LNCaP clone FGC (cell line): ENCODE measurements at regions not wholly inside any gene's neighbourhood (a gene's known extent, or its start where the extent isn't known, plus 50 kb on each side); places are given as distances from the start of the nearest gene placed in this dataset.

ENCODE experiments used
- DNase-seq: peaks from one replicate; pipeline ENCODE4 v3.0.0-alpha.2; 2011; ENCODE audit warnings: low read depth
- H3K4me3 ChIP-seq: 2 replicates; pipeline ENCODE4 v1.5.1; 2011; ENCODE audit warnings: mild to moderate bottlenecking, low read depth, low read length, control low read depth
- TF ChIP-seq, protein P1 (sequence below): IDR thresholded peaks from 2 replicates; pipeline ENCODE4 v1.5.1; 2012; ENCODE audit warnings: mild to moderate bottlenecking; ENCODE audit not compliant: control insufficient read depth, insufficient read depth; ENCODE audit errors: extremely low read depth

DNA sequence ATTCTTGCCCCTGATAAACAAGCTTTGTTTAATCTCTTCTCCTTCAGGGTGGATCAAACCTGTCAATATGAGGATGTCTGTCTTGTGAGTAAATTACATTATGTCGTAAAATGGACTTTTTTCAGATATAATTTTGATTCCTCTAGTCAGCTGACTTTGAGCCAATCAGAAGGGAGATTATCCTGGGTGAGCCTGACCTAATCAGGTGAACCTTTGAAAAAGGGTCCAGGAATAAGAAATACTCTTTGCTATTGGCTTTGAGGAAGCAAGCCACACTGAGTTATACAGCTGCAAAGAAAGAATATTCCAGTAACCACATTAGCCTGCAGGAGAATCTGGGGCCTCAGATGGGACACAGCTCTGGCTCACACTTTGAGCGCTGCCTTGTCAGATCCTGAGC lies 304.3 kb upstream of the ARRDC3 start:
- no peak overlapping the region for H3K4me3 ChIP-seq
- no peak for DNase-seq
- TF ChIP-seq, protein P1, sequence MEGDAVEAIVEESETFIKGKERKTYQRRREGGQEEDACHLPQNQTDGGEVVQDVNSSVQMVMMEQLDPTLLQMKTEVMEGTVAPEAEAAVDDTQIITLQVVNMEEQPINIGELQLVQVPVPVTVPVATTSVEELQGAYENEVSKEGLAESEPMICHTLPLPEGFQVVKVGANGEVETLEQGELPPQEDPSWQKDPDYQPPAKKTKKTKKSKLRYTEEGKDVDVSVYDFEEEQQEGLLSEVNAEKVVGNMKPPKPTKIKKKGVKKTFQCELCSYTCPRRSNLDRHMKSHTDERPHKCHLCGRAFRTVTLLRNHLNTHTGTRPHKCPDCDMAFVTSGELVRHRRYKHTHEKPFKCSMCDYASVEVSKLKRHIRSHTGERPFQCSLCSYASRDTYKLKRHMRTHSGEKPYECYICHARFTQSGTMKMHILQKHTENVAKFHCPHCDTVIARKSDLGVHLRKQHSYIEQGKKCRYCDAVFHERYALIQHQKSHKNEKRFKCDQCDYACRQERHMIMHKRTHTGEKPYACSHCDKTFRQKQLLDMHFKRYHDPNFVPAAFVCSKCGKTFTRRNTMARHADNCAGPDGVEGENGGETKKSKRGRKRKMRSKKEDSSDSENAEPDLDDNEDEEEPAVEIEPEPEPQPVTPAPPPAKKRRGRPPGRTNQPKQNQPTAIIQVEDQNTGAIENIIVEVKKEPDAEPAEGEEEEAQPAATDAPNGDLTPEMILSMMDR, result no peak

DNA sequence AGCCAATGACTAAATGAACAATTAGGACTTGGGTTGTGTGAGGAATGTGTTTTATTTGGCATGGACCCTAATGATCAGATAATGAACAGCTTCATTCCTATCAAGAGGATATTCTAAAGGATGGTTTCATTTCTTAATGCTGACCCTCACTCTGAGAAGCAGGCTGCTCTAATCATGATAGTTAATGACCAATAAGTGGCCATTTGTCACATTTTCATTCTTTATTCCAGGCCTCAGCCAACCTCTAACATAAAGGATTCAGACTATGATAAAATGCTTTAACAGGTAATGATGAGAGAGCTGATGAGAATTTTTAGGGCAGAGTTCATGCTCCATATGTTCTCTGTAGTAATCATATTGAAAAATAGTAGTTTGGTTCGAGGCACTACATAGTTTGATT lies 301.5 kb upstream of the ARRDC3 start:
- TF ChIP-seq, protein P1, result no peak
- DNase-seq, result no peak
- H3K4me3 ChIP-seq, result no peak overlapping the region

- TF ChIP-seq, protein P1, result no peak
- H3K4me3 ChIP-seq, result no peak overlapping the region
- no peak for DNase-seq
Observed at GRCh38 chr5:91670563-91670962, 287.4 kb upstream of the ARRDC3 start.

GRCh38 chr5:91670122-91670521 lies 287.0 kb upstream of the ARRDC3 start:
- DNase-seq, result no peak
- no peak overlapping the region for H3K4me3 ChIP-seq

DNA sequence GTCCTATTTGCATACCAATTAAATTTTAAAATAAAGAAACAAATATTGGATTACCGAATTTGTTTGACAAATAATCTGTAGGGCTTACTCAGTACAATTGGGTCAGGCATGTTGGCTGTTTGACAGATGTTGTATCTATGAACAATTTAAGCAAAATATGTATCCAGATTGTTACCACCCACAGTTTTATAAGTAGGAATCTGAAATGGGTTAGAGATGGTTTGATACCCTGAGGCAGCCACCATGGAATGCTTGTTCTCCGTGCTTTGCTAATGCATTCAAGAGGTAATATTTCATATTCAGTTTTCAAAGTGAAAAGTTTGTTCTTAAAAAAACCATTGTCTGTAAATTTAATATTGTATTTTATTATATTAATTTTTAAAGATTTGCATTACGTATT lies 285.1 kb upstream of the ARRDC3 start:
- no peak for DNase-seq
- no peak overlapping the region for H3K4me3 ChIP-seq
- TF ChIP-seq, protein P1, result no peak

More at GRCh38 chr5:91670122-91670521, 287.0 kb upstream of the ARRDC3 start:
- TF ChIP-seq, protein P1, result no peak

GRCh38 chr5:91652678-91653077 lies 269.6 kb upstream of the ARRDC3 start:
- no peak for DNase-seq
- TF ChIP-seq, protein P1, result no peak
- no peak overlapping the region for H3K4me3 ChIP-seq

DNA sequence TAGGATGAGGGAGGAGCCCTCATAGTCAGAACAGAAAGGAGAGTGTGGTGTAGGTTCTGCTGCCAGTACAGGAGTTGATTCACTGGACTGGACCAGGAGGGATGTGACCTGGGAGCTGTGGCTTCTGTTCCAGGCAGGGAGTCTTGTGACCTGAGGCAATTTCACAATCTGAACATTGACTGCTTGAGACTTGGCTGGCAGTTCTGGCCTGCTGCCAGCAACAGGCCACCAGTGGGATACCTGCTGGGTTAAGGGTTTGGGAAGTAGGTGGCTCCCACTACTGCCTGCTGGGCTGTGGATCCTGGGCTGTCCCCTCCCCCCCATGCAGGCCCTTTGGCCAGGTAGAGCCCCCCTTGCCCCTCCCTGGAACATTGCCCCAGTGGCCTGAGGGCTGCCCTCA lies 268.6 kb upstream of the ARRDC3 start:
- no peak overlapping the region for H3K4me3 ChIP-seq
- TF ChIP-seq, protein P1, result no peak
- DNase-seq, result no peak
